Activated naive CD4-positive, alpha-beta T cell treated with anti-CD3 and anti-CD28 coated beads, Interleukin-2, amount 50 U/mL, for 24 hours (primary cell): ENCODE measurements at regions not wholly inside any gene's neighbourhood (a gene's known extent, or its start where the extent isn't known, plus 50 kb on each side); places are given as distances from the start of the nearest gene placed in this dataset.
"Not testable (repeated sequence)": the region's sequence is repeated elsewhere in the genome, so short reads cannot be mapped to it uniquely, and the experiment has no call there.

ENCODE experiments used
- H3K27ac Mint-ChIP-seq: one replicate; pipeline ENCODE4 v1.8.0; 2021; ENCODE audit warnings: mild to moderate bottlenecking, mixed read lengths
- H3K27me3 Mint-ChIP-seq: one replicate; pipeline ENCODE4 v1.8.0; 2021; ENCODE audit warnings: mixed read lengths
- H3K36me3 Mint-ChIP-seq: one replicate; pipeline ENCODE4 v1.8.0; 2021; ENCODE audit warnings: mixed read lengths
- H3K4me1 Mint-ChIP-seq: one replicate; pipeline ENCODE4 v1.8.0; 2021; ENCODE audit warnings: mixed read lengths
- H3K4me3 Mint-ChIP-seq: one replicate; pipeline ENCODE4 v1.8.0; 2021; ENCODE audit warnings: mild to moderate bottlenecking, mixed read lengths
- H3K9me3 Mint-ChIP-seq: one replicate; pipeline ENCODE4 v1.8.0; 2021; ENCODE audit warnings: mixed read lengths

GRCh38 chr10:118957443-118957825 is 72.1 kb upstream of the NANOS1 start:
- H3K4me1 Mint-ChIP-seq = no peaks in the 10 kb centered on the region

GRCh38 chr10:118957966-118958365 is 71.5 kb upstream of the NANOS1 start:
- Mint-ChIP-seq H3K4me1 (no peaks in the 10 kb centered on the region), H3K9me3 (no peaks in the 10 kb centered on the region), H3K4me3 (no peak overlapping the region), H3K27me3 (peaks cover 2% of the 10 kb centered on the region), H3K27ac (no peak overlapping the region), H3K36me3 (no peaks in the 10 kb centered on the region)

More at GRCh38 chr10:118957443-118957825, 72.1 kb upstream of the NANOS1 start:
- no peaks in the 10 kb centered on the region for H3K36me3 Mint-ChIP-seq
- H3K27me3 Mint-ChIP-seq = peaks cover 2% of the 10 kb centered on the region
- H3K27ac Mint-ChIP-seq = no peak overlapping the region
- no peaks in the 10 kb centered on the region for H3K9me3 Mint-ChIP-seq
- H3K4me3 Mint-ChIP-seq = no peak overlapping the region

- no peak overlapping the region for H3K4me3 Mint-ChIP-seq
- no peaks in the 10 kb centered on the region for H3K36me3 Mint-ChIP-seq
- no peak overlapping the region for H3K27ac Mint-ChIP-seq
- no peaks in the 10 kb centered on the region for H3K4me1 Mint-ChIP-seq
- no peaks in the 10 kb centered on the region for H3K9me3 Mint-ChIP-seq
- no peaks in the 10 kb centered on the region for H3K27me3 Mint-ChIP-seq
Measured at GRCh38 chr10:118958559-118958958, 71.0 kb upstream of the NANOS1 start.

- Mint-ChIP-seq H3K4me1 (no peaks in the 10 kb centered on the region), H3K36me3 (no peaks in the 10 kb centered on the region), H3K9me3 (no peaks in the 10 kb centered on the region)
Measured at GRCh38 chr10:118958984-118959925, 70.3 kb upstream of the NANOS1 start.

GRCh38 chr10:118960157-118961090 is 69.1 kb upstream of the NANOS1 start:
- no peak overlapping the region for H3K27ac Mint-ChIP-seq
- no peak overlapping the region for H3K4me3 Mint-ChIP-seq
- H3K36me3 Mint-ChIP-seq = no peaks in the 10 kb centered on the region
- H3K9me3 Mint-ChIP-seq = no peaks in the 10 kb centered on the region
- H3K4me1 Mint-ChIP-seq = no peaks in the 10 kb centered on the region
- no peaks in the 10 kb centered on the region for H3K27me3 Mint-ChIP-seq

More at GRCh38 chr10:118958984-118959925, 70.3 kb upstream of the NANOS1 start:
- H3K27me3 Mint-ChIP-seq = no peaks in the 10 kb centered on the region
- H3K4me3 Mint-ChIP-seq = no peak overlapping the region
- H3K27ac Mint-ChIP-seq = no peak overlapping the region

GRCh38 chr10:118961436-118961835 is 68.1 kb upstream of the NANOS1 start:
- no peaks in the 10 kb centered on the region for H3K27me3 Mint-ChIP-seq
- no peaks in the 10 kb centered on the region for H3K9me3 Mint-ChIP-seq
- no peaks in the 10 kb centered on the region for H3K4me1 Mint-ChIP-seq
- H3K27ac Mint-ChIP-seq = no peak overlapping the region
- no peaks in the 10 kb centered on the region for H3K36me3 Mint-ChIP-seq
- H3K4me3 Mint-ChIP-seq = no peak overlapping the region

- H3K27me3 Mint-ChIP-seq, H3K4me3 Mint-ChIP-seq, H3K4me1 Mint-ChIP-seq, H3K9me3 Mint-ChIP-seq, H3K36me3 Mint-ChIP-seq, H3K27ac Mint-ChIP-seq: not testable (repeated sequence)
Measured at GRCh38 chr10:118962331-118962868, 67.1 kb upstream of the NANOS1 start.

- H3K27ac Mint-ChIP-seq = no peak overlapping the region
- H3K36me3 Mint-ChIP-seq = no peaks in the 10 kb centered on the region
- no peaks in the 10 kb centered on the region for H3K9me3 Mint-ChIP-seq
- H3K4me3 Mint-ChIP-seq = no peak overlapping the region
- H3K27me3 Mint-ChIP-seq = peaks cover 2% of the 10 kb centered on the region
- H3K4me1 Mint-ChIP-seq = no peaks in the 10 kb centered on the region
Measured at GRCh38 chr10:118963341-118963740, 66.2 kb upstream of the NANOS1 start.

- H3K36me3 Mint-ChIP-seq = no peaks in the 10 kb centered on the region
- no peaks in the 10 kb centered on the region for H3K9me3 Mint-ChIP-seq
- H3K4me1 Mint-ChIP-seq = no peaks in the 10 kb centered on the region
- H3K27ac Mint-ChIP-seq = no peak overlapping the region
- H3K27me3 Mint-ChIP-seq = peaks cover 3% of the 10 kb centered on the region
- no peak overlapping the region for H3K4me3 Mint-ChIP-seq
Measured at GRCh38 chr10:118963933-118964332, 65.6 kb upstream of the NANOS1 start.

- H3K36me3 Mint-ChIP-seq, H3K9me3 Mint-ChIP-seq, H3K4me1 Mint-ChIP-seq, H3K4me3 Mint-ChIP-seq, H3K27me3 Mint-ChIP-seq, H3K27ac Mint-ChIP-seq: not testable (repeated sequence)
Measured at GRCh38 chr10:118964476-118964875, 65.0 kb upstream of the NANOS1 start.

- H3K4me1 Mint-ChIP-seq = no peaks in the 10 kb centered on the region
- no peaks in the 10 kb centered on the region for H3K36me3 Mint-ChIP-seq
- no peak overlapping the region for H3K27ac Mint-ChIP-seq
- no peak overlapping the region for H3K4me3 Mint-ChIP-seq
- H3K9me3 Mint-ChIP-seq = no peaks in the 10 kb centered on the region
- H3K27me3 Mint-ChIP-seq = peaks cover 5% of the 10 kb centered on the region
Measured at GRCh38 chr10:118965096-118965495, 64.4 kb upstream of the NANOS1 start.

GRCh38 chr10:118965645-118966044 is 63.9 kb upstream of the NANOS1 start:
- H3K9me3 Mint-ChIP-seq = no peaks in the 10 kb centered on the region
- no peak overlapping the region for H3K4me3 Mint-ChIP-seq
- H3K4me1 Mint-ChIP-seq = no peaks in the 10 kb centered on the region
- peaks cover 5% of the 10 kb centered on the region for H3K27me3 Mint-ChIP-seq
- H3K36me3 Mint-ChIP-seq = no peaks in the 10 kb centered on the region
- H3K27ac Mint-ChIP-seq = no peak overlapping the region

- Mint-ChIP-seq H3K36me3 (no peaks in the 10 kb centered on the region), H3K4me3 (no peak overlapping the region), H3K4me1 (no peaks in the 10 kb centered on the region), H3K9me3 (no peaks in the 10 kb centered on the region), H3K27me3 (peaks cover 5% of the 10 kb centered on the region), H3K27ac (no peak overlapping the region)
Measured at GRCh38 chr10:118966076-118966849, 63.3 kb upstream of the NANOS1 start.

GRCh38 chr10:118966850-118967125 is 62.7 kb upstream of the NANOS1 start:
- Mint-ChIP-seq H3K9me3 (no peaks in the 10 kb centered on the region), H3K27ac (no peak overlapping the region), H3K27me3 (peaks cover 5% of the 10 kb centered on the region), H3K4me3 (no peak overlapping the region), H3K36me3 (no peaks in the 10 kb centered on the region), H3K4me1 (no peaks in the 10 kb centered on the region)

- Mint-ChIP-seq H3K4me1 (no peaks in the 10 kb centered on the region), H3K9me3 (no peaks in the 10 kb centered on the region), H3K36me3 (no peaks in the 10 kb centered on the region), H3K27ac (no peak overlapping the region), H3K4me3 (no peak overlapping the region), H3K27me3 (peaks cover 5% of the 10 kb centered on the region)
Measured at GRCh38 chr10:118967160-118967559, 62.4 kb upstream of the NANOS1 start.
